ENCODE measurements at regions not wholly inside any gene's neighbourhood (a gene's known extent, or its start where the extent isn't known, plus 50 kb on each side); places are given as distances from the start of the nearest gene placed in this dataset.

GRCh38 chr2:126586317-126586716, 69.6 kb upstream of the GYPC start:
- no peak overlapping the region for H3K4me3 ChIP-seq (ENCODE audit: low read length)
- no peak for ATAC-seq
- H2AFZ ChIP-seq (ENCODE audit: low read length): no peak overlapping the region
- H3K27ac ChIP-seq (ENCODE audit: low read length): no peak overlapping the region
- H3K9me3 ChIP-seq (ENCODE audit: low read length): no peaks in the 10 kb centered on the region
- no peaks in the 10 kb centered on the region for H3F3A ChIP-seq (ENCODE audit: low read length, unreplicated experiment)
- no TSS peak for BruUV-seq (replicated peaks)
- H3K9me2 ChIP-seq (replicated peaks; ENCODE audit: low read length): no peaks in the 10 kb centered on the region
- intact Hi-C loops (cut with micrococcal nuclease): no loop called here
- H3K27me3 ChIP-seq (ENCODE audit: low read length): no peaks in the 10 kb centered on the region
- H3K79me2 ChIP-seq (ENCODE audit: low read length): no peaks in the 10 kb centered on the region
- CTCF ChIA-PET: no interaction called here
- H4K20me1 ChIP-seq (ENCODE audit: low read length): no peaks in the 10 kb centered on the region
- TF ChIP-seq CTCF (conservative IDR thresholded peaks at IDR 0.05; ENCODE audit: low read depth, low read length): no peak
- TF ChIP-seq EZH2phosphoT487 (IDR thresholded peaks at IDR 0.05; ENCODE audit: borderline replicate concordance, low read length): no peak
- TF ChIP-seq EZH2 (IDR thresholded peaks at IDR 0.05; ENCODE audit: low read length, unreplicated experiment): no peak
- no peak overlapping the region for H3K4me2 ChIP-seq (ENCODE audit: low read length)
- no peaks in the 10 kb centered on the region for H3K4me1 ChIP-seq (ENCODE audit: insufficient read depth, low read length)
- no peak overlapping the region for H3K9ac ChIP-seq (ENCODE audit: low read length)
- no peaks in the 10 kb centered on the region for H3K36me3 ChIP-seq (ENCODE audit: low read depth, low read length)
- no peak for DNase-seq
- POLR2A ChIA-PET (ENCODE audit: unreplicated experiment): no interaction called here

DNA sequence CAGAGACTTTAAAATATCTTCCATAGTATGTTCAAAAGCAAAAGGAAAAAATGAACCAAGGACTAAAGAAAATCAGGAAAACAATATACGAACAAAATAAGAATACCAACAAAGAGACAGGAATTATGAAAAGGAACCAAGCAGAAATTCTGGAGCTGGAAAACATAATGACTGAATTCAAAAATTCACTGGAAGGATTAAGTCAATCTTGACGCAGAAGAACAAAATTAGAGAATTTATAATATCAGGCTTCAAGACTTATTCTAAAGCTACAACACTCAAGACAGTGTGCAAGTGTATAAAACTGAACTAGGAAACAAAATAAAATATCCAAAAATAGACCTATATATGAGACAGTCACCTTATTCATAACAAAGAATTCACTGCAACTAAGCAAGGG, 56.9 kb upstream of the GYPC start:
- ChIA-PET POLR2A (ENCODE audit: unreplicated experiment) (no interaction called here), CTCF (no interaction called here)
- no peak for ATAC-seq
- intact Hi-C loops (cut with micrococcal nuclease): no loop called here
- no peaks in the 10 kb centered on the region for H3K79me2 ChIP-seq (ENCODE audit: low read length)
- H3K36me3 ChIP-seq (ENCODE audit: low read depth, low read length): no peaks in the 10 kb centered on the region
- H3K4me1 ChIP-seq (ENCODE audit: insufficient read depth, low read length): no peaks in the 10 kb centered on the region
- no peak overlapping the region for H2AFZ ChIP-seq (ENCODE audit: low read length)
- no peak overlapping the region for H3K27ac ChIP-seq (ENCODE audit: low read length)
- no peak for DNase-seq
- no peak for TF ChIP-seq EZH2phosphoT487 (IDR thresholded peaks at IDR 0.05; ENCODE audit: borderline replicate concordance, low read length)
- no peak for TF ChIP-seq EZH2 (IDR thresholded peaks at IDR 0.05; ENCODE audit: low read length, unreplicated experiment)
- no peak for TF ChIP-seq CTCF (conservative IDR thresholded peaks at IDR 0.05; ENCODE audit: low read depth, low read length)
- no peak overlapping the region for H3K9ac ChIP-seq (ENCODE audit: low read length)
- peaks cover 11% of the 10 kb centered on the region; the same call in 1 of the 2 replicates for H3K9me3 ChIP-seq (ENCODE audit: low read length)
- H3K27me3 ChIP-seq (ENCODE audit: low read length): no peaks in the 10 kb centered on the region
- no TSS peak for BruUV-seq (replicated peaks)
- no peaks in the 10 kb centered on the region for H3F3A ChIP-seq (ENCODE audit: low read length, unreplicated experiment)
- no peak overlapping the region for H3K4me2 ChIP-seq (ENCODE audit: low read length)
- no peaks in the 10 kb centered on the region for H3K9me2 ChIP-seq (replicated peaks; ENCODE audit: low read length)
- H3K4me3 ChIP-seq (ENCODE audit: low read length): no peak overlapping the region
- H4K20me1 ChIP-seq (ENCODE audit: low read length): no peaks in the 10 kb centered on the region

GRCh38 chr2:126600742-126601141, 55.2 kb upstream of the GYPC start:
- intact Hi-C loops (cut with micrococcal nuclease): no loop called here
- Histone ChIP-seq H3K9ac (ENCODE audit: low read length) (no peak overlapping the region), H3K27me3 (ENCODE audit: low read length) (no peaks in the 10 kb centered on the region), H3F3A (ENCODE audit: low read length, unreplicated experiment) (no peaks in the 10 kb centered on the region), H3K79me2 (ENCODE audit: low read length) (no peaks in the 10 kb centered on the region), H3K36me3 (ENCODE audit: low read depth, low read length) (no peaks in the 10 kb centered on the region), H3K9me3 (ENCODE audit: low read length) (peaks cover 23% of the 10 kb centered on the region), H3K4me3 (ENCODE audit: low read length) (no peak overlapping the region), H4K20me1 (ENCODE audit: low read length) (no peaks in the 10 kb centered on the region), H3K9me2 (replicated peaks; ENCODE audit: low read length) (no peaks in the 10 kb centered on the region), H3K27ac (ENCODE audit: low read length) (no peak overlapping the region), H3K4me1 (ENCODE audit: insufficient read depth, low read length) (no peaks in the 10 kb centered on the region), H3K4me2 (ENCODE audit: low read length) (no peak overlapping the region), H2AFZ (ENCODE audit: low read length) (no peak overlapping the region)
- CTCF ChIA-PET: no interaction called here
- no peak for ATAC-seq
- POLR2A ChIA-PET (ENCODE audit: unreplicated experiment): no interaction called here
- no peak for DNase-seq
- BruUV-seq (replicated peaks): no TSS peak
- no peak for TF ChIP-seq CTCF (conservative IDR thresholded peaks at IDR 0.05; ENCODE audit: low read depth, low read length)
- no peak for TF ChIP-seq EZH2phosphoT487 (IDR thresholded peaks at IDR 0.05; ENCODE audit: borderline replicate concordance, low read length)
- TF ChIP-seq EZH2 (IDR thresholded peaks at IDR 0.05; ENCODE audit: low read length, unreplicated experiment): no peak
